ENCODE measurements at regions not wholly inside any gene's neighbourhood (a gene's known extent, or its start where the extent isn't known, plus 50 kb on each side); places are given as distances from the start of the nearest gene placed in this dataset.

DNA sequence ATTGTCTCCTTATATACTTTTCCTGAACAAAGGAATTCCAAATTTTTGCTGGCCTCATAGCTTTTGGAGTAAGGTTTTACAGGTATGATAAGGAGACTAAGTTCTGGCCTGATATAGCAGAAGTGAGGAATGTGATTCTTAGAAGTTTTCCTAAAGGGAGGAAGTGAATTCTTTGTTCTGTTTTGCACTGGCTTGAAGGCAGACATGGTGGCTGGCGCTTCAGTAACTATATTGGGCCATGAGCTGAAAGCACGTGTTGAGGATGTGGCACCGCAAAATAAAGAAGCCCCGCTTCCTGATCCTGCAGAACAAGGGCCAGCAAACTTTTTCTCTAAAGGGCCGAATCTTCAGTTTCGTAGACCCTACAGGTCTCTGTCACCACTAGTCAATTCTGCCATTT lies 224.2 kb downstream of the SNX18 start:
- no peak for DNase-seq

DNA sequence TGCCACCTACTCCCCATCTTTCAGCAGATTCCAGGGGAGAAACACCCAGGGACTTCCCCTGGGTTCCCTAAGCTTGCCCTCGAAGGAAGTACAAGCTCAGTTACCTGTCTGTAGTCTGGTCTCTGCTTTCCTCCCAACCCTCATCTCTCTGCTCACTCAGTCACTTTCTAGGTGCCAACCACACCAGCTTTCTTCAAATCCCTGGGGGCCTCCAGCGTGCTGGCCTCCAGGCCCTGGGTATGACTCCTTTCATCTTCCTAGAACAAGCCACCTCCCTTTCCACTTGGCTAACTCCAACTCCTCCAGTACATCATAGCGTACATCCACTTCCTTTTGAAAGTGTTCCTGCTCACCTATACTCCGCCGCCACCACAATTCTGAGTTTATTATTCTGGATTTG lies 222.6 kb downstream of the SNX18 start:
- no peak for DNase-seq

DNA sequence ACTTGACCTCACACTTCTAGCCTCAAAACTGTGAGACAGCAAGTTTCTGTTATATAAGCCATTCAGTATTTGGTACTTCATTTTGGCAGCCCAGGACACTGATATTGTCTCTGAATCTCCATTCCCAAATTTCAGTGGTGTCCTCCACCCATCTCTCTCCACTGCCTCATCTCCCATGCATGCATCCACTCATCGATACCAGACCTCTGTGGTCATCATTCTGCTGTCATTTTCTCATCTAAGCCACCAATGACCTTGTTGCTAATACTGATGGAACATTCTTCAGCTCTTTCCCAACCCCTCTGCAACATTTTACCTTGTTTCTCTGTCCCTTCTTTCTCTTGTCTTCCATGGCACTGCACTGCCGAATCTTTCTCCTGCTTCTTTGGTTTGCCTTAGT lies 221.8 kb downstream of the SNX18 start:
- no peak for DNase-seq

DNA sequence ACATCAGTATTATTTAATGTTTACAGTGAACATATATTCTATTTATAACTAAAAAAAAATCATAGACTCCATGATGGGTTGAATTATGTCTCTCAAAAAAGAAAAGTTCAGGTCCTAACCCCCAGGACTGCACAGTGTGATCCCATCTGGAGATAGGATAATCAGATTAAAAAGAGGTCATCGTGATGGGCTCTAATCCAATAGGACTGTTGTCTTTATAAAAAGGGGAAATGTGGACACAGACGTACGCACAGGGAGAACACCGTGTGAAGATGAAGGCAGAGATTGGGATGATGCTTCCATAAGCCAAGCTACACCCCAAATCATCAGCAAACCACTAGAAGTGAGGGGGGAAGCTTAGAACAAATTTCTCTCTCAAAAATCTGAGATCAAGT lies 221.4 kb downstream of the SNX18 start:
- DNase-seq: no peak

DNA sequence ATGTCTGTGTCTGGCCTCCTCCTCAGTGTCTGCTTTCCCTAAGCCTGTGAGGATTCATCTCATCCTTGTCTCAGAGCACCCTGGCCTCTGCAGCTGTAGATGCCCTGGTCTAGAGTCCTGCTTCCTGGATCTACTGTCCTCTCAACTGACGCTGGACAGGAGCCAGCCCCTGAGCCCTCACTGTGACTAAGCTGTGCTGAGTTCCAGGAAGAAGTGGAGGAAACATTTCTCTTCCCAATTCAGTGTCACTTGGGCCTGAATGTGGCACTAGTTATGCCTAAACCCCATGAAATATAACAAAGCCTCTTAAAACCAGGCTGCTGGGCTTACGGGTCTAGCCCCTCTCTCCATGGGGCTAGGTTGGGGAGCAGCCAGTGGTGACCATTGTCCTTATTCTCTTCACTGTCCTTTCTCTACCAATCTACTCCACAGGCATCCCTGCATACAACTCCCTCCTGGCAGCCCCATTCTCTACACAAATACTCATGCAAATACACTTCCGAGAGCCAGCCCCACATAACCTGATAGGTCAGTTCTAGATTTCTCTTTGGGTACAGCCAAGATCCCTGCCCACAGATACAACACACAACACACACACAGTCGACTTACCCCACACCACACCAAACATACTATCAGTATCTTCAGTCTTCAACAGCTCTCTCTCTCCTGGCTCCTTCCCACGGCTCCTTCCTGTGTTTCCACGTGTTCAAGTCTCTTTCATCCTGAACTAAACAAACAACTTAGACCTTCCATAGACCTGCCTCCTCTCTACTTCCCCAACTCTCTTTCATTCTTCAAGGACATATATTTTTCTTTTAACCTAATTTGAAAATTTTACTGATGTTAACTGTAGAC lies 220.8 kb downstream of the SNX18 start:
- no peak for DNase-seq

DNA sequence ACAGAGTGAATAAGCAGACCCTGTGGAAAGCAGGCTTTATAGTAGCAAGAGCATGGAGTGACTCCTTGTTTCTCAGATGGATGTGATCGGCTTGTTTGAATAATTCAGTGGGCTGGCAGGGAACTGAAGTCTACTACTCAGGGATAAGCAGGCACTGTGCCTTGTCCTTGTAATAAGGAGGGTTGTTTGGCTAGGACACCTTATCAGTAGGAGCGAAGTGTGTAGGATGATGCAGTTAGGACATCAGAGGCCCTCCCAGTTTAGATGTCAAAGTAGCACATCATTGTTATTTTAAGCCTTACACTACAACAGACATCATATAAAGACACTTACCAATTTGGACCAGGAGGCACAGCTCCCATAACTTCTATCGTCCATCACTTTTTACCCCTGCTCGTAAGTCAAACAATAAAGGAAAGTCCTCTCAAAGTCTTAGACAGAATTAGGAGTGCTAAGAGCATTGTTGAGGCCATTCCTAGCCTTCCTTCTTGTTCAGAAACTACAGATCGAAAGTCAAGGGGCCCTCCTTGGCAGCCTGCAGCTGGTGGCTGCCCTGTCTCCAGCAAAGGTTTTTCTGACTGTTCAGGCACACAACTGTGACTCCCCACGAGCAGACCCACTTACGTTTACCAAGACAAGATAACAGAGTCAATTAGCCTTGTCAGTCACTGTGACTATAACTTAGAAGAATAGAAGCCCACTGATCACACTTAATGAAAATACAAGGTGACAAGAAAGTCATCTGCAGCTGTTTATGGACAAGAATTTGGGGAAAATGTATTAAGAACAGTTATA lies 218.6 kb downstream of the SNX18 start:
- no peak for DNase-seq

DNA sequence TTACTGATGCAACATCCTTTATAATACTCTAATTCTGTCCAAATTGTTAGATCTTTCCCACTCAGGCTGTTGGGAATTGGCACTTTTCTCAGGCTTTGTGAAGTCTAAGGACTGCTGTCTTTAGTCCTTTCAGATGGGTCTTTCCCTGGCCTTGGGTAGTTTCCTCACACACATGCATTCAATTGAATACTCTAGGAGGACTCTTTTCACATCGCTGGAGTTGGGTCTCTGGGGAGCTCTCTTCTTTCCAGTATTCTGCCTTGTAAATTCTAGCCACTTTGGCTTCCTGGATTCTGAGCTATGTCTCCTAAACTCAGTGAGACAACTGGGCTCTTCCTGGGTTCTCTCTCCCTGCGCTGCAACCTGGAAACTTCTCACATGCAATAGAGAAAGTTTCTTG lies 215.5 kb downstream of the SNX18 start:
- no peak for DNase-seq

DNA sequence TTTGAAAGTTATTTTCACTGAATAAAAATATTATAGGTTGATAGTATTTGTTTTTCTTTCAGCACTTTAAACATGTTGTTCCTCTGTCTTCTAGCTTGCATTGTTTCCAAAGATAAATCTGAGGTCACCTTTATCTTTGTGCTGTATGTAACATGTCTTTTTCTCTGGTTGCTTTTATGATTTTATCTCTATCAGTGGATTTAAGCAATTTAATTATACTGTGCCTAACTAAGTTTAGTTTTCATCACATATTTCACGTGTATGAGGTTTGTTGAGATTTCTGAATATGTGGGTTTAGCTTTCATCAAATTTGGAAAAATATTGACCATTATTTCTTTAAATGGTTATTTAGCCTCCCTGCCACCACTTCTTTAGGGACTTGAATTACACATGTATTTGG lies 214.5 kb downstream of the SNX18 start:
- DNase-seq: no peak

DNA sequence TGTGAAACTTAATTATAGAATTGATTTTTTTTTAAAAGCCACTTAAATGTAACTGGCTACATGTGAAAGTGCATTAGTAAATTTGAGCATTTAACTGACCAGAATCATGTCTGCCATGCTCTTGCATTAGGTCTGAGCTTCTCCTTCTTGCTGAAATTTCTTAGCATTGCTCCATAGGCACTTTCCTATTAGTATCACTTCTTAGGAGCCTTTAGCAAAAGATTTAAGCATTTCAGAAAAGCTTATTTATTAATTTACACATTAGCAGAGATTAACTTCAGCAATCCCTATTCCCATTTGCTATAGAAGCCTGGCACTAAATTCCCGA lies 211.0 kb downstream of the SNX18 start:
- DNase-seq: no peak

DNA sequence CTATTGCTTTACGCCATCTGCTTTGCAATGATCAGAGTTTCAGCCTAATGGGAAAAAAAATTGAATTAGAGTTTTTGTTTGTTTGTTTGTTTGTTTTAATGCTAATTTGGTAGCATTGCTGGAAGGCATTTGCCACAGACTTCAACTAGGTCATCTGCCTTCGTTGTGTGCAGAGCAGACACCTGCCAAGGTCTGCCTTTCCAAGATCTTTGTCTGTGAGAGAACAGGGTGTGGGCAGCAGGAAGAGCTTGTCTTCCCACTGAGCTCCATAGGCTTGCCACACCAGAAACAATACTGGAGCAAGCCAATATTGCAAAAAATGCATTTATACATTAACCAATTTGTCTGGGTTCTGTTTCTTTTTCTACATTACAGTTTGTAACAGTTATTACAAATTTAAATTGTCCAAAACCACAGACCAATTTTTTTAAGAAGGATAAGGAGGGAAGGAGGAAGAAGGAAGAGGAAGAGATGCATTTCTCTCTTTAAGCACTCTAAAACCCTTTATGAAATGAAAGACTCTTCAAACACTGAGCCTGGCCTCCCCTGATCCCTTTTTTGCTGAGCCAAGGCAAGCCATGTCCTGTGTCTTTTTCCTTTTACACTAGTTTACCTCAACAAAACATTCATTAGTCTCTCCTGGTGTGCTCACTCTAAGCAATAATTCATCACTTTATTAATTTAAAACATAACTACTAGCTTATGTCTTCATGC lies 210.5 kb downstream of the SNX18 start:
- DNase-seq: no peak

DNA sequence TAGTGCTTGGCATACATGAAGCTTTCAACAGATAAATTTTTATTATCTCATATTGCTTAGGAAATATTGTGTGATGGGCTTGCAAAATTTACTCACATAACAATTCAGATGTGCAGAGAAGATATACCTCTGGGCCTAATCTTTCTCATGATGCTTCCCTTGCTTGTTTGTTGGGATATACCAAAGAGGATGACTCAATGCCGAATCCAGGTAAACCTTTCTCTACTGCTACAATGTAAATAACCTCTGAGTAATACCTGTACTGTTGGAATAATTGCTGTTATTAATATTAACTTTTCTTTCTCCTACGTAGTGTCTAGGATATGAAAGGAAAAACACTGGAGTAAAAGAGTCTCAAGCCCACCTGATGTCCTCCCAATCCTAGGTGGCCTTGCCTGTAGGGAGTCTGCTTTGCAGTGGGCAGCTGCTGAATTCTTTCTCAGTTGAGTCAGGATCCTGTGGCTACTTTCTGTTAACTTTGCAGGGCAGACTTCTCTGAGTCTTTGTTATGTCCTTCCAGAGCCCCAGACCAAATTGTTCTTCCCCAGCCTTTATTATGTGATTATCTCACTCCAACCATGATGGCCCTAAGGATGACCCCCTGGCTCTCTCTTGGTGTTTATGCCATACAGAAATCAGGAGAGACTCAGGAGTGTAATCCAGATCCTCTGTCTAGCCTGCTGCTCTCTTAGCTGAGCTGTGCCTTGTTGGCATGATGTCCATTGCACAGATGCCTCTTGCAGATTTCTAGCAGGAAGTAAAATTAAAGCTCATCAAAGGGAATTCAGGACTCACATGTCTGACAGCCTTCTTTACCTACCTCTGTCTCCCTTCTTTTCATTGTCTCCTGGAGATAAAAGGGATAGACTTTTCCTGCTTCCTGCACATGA lies 208.1 kb downstream of the SNX18 start:
- no peak for DNase-seq

DNA sequence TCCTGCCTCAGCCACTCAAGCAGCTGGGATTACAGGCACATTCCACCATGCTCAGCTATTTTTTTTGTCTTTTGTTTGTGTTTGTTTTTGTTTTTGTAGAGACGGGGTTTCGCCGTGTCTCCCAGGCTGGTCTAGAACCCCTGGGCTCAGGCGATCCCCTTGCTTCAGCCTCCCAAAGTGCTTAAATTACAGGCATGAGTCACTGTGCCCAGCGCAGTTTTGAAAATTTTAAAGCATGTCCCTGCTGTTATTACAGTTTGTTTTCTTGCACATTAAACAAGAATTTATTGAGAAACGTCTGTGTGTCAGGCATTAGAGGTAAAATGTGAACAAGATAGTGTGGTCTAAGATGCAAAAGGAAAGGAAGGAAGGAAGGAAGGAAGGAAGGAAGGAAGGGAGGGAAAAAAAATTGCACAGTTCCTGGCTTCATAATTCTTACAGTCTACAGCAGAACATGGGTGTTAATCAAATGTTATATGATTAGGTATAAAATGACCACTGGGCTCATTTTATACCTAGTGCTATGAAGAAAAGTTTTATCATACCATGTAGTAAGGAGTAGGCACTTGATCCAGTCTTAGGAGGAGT lies 205.4 kb downstream of the SNX18 start:
- no peak for DNase-seq

DNA sequence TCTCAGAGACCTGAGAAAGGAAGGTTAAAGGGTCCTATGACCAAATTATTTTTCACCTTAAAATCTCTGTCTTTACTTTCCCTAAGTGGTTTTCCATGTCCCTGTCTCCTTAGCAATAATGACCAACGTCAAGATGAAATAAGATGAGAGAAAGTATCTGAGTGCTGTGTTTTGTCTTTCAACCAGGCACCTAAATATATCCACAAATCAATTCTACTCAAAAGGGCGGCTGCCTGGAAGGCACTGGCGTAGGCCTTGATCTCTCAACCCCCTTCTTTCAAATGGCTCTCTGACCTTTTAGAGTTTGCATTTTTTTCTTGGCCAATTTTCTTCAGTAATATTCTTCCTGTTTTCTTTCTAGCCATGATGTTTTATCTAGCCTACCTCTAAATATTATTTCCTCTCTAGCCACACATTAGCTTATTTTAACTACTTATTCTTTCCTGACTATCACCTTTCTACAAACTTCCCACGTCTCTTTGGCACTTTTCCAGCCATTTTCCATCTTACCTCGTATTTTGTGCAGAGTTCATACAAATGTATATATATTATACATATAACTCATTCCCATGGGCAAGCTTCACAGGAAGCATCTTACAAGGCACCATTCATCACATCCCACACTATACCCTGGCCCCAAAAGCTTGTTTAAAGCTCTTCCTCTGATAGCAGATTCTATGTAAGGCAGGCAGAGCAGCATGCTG lies 204.5 kb downstream of the SNX18 start:
- no peak for DNase-seq

DNA sequence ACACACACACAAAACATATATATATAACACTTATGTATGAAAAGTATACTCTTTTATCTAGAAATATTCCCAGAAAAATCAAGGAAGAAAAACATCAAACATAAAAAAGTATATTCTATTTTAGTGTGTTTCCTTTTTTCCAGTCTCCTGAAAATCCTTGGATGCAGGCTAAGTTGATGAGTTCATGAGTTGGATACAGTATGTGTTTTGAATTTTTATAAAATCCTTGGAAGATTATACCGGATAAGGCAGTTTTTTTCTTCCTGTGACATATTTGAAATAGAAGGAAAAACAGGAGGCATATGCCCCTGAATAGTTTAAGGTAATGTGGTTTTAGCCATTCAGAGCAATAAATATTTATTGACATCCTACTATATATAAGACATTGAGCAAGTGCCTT lies 203.6 kb downstream of the SNX18 start:
- no peak for DNase-seq

DNA sequence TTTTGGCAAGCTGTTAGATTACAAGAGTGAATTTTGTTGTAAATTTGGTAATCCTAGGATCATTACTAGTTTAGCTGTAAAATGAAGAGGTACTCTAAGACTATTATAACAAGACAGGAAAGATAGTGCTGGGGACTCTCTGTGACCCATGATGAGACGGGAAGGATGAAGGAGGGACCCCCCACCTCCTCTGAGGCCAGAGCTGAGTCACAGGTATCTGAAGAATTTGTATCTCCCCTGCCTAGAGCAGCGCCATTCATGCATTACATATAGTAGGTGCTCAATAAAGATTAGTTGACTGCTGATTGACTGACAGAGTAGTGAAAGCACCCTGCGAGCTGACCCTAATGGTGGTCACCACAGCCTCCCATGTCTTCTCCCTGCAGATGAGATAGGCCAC lies 202.8 kb downstream of the SNX18 start:
- no peak for DNase-seq

DNA sequence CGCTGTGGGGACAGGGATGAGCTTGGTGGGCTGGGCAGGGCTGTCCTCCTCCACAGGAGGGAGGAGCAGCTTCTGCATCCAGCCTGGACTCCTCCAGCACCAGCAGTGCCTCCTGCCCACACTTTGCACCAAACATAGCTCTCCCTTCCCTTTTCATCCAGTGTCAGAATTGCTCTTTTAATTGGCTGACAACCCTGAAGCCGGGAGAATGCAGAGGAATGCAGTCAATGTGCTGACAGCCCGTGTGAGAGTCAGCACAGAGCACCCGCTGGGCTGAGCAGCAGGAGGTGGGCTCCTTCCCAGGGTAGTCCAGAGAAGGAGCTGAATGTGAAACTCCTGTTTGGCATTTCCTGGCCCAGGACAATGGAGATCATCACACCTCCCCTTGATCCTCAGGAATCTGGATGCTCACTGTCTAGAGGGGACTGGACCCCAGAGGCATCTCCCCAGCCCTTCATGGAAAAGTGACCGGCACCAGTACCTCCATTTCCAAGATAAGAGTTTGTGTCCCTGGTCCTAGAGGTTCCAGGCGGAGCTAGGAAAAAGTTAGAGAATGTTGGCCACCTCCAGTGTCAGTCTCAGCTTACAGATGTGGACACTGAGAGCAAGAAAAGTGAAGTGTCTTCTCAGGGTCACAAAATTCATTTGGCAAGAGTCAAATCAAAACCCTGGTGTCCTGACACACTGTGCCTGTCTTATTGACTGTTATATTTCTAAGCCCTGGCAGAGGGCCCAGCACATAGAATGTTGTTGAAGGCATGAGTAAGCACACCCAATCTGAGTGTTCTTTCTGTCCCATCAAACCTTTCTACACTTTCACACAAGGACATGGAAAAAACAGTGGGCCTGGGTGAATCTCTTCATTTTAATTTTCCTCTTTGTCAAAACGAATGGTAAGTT lies 202.1 kb downstream of the SNX18 start:
- peak; percentile 58 for DNase-seq

DNA sequence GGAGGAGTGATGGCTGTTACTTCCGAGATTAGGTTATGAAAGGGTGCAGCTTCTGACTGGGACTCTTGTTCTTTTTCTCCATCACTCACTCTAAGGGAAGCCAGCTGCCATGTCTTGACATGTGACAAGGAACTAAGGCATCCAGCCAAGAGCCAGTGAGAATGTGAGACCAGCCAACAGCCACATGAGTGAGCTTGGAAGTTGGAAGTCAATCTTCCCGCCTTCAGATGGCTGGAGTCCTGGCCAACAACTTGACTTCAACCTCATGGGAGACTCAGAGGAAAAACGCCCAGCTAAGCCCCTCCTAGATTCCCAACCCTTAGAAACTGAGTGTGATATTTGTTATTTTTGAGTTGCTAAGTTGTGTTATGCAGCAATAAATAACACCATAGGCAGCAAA lies 201.1 kb downstream of the SNX18 start:
- DNase-seq: peak; percentile 94

DNA sequence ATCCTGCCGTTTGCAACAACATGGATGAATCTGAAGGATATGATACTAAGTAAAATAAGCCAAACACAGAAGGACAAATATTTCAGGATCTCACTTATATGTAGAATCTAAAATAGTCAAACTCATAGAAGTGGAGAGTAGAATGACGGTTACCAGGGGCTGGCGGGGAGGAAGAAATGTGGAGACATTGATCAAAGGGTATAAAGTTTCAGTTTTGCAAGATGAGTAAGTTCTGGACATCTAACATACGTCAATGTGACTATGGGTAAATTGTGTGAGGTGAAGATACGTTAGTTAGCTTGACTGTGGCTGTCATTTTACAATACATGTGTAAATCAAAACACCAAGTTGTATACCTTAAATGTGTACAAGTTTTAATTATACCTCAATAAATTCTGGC lies 200.3 kb downstream of the SNX18 start:
- no peak for DNase-seq

DNA sequence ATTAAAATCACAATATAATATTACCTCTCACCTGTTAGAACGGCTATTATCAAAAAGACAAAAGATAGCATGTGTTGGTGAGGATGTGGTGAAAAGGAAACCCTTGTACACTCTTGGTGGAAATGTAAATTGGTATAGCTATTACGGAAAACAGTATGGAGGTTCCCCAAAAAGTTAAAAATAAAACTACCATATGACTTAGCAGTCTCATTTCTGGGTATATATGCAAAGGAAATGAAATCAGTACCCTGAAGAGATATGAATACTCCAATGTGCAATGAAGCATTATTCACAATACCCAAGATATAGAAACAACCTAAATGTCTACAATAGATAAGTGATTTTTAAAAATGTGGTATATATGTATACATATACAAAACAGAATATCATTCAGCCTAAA lies 199.9 kb downstream of the SNX18 start:
- no peak for DNase-seq

DNA sequence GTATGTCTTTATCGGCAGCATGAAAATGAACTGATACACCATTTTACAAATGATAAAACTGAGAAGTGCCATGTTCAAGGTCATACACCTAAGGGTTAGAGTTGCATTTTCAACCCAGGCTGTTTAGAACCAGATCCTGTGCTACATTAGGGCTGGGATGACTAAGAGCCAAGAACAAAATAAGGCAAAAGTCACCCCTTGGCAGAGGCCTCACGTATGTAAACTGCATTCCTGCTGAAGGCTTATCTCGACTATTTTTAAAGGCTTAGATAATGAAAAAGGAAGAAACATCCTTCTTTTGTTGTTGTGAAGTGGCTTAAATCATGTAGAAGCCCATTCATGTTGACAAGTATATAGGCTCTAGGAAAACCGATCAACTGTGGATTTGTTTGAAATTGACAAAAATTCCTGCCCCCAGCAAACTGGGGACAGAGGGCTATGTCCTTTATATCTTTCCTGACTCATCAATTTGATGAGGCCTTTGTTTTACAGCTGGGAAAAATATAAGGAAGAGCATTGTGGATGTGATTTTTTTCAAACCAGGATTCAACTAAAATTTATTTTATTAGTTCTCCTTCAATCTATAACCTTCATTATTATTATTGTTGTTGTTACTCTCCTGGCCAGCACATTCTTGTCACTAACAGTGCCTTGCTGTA lies 196.5 kb downstream of the SNX18 start:
- DNase-seq: no peak
